SK-N-SH (cell line): ENCODE measurements at regions not wholly inside any gene's neighbourhood (a gene's known extent, or its start where the extent isn't known, plus 50 kb on each side); places are given as distances from the start of the nearest gene placed in this dataset.

Experiments used
- RCOR1 ChIP-seq: fragments of 150-350 bp; IDR thresholded peaks from 2 replicates; pipeline ENCODE4 v1.6.1; 2017; ENCODE audit warnings: antibody characterized with exemption, low read length
- SMC3 ChIP-seq: IDR thresholded peaks from 2 replicates; pipeline ENCODE4 v1.6.1; 2012; ENCODE audit warnings: low read depth, low read length, improper control_type of control experiment
- TF ChIP-seq, protein P1 (sequence below): fragments of 200-600 bp; sonication (generic); IDR thresholded peaks from 2 replicates; pipeline ENCODE4 v1.6.1; 2017; ENCODE audit warnings: antibody characterized with exemption, mild to moderate bottlenecking, moderate library complexity
- TF ChIP-seq, protein P2 (sequence below): IDR thresholded peaks from 2 replicates; pipeline ENCODE4 v1.4.0; 2012; ENCODE audit warnings: low read depth
- TF ChIP-seq, protein P3 (sequence below): IDR thresholded peaks from 2 replicates; pipeline ENCODE4 v1.6.1; 2012; ENCODE audit warnings: mild to moderate bottlenecking, low read depth, low read length, moderate library complexity

DNA sequence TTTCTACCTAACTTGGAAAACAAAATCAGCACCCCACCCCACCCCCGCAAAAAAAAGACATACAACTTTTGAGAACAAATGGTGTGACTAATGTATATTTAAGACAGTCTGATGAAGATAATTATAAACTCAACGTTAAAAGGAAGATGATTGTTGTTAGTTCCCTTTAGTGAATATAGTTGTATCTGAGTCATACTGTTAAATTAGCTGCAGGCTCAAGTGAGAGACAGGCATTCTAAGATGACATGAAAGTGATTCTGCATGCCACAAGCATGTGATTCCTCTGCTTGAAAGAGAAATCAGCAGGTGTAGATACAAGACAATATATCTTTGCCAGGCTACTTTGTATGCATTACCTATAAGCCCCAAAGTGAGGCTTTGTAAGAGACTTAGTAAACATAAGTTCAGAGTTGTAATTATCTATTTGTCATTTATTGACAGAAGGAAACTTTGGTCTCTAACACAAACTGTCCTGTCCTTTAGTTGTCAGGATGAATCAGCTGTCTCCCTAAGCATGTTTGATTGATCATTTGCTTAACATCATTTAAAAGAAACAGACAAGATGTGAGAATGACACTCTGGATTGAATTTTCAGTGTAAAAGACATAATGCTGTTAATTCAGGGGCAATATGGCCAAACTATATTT is 319.4 kb upstream of the HTR2A start:
- TF ChIP-seq, protein P1, sequence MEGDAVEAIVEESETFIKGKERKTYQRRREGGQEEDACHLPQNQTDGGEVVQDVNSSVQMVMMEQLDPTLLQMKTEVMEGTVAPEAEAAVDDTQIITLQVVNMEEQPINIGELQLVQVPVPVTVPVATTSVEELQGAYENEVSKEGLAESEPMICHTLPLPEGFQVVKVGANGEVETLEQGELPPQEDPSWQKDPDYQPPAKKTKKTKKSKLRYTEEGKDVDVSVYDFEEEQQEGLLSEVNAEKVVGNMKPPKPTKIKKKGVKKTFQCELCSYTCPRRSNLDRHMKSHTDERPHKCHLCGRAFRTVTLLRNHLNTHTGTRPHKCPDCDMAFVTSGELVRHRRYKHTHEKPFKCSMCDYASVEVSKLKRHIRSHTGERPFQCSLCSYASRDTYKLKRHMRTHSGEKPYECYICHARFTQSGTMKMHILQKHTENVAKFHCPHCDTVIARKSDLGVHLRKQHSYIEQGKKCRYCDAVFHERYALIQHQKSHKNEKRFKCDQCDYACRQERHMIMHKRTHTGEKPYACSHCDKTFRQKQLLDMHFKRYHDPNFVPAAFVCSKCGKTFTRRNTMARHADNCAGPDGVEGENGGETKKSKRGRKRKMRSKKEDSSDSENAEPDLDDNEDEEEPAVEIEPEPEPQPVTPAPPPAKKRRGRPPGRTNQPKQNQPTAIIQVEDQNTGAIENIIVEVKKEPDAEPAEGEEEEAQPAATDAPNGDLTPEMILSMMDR, result no peak
- TF ChIP-seq, protein P2, sequence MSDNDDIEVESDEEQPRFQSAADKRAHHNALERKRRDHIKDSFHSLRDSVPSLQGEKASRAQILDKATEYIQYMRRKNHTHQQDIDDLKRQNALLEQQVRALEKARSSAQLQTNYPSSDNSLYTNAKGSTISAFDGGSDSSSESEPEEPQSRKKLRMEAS, result no peak
- TF ChIP-seq SMC3 (no peak), RCOR1 (no peak)
- TF ChIP-seq, protein P3, sequence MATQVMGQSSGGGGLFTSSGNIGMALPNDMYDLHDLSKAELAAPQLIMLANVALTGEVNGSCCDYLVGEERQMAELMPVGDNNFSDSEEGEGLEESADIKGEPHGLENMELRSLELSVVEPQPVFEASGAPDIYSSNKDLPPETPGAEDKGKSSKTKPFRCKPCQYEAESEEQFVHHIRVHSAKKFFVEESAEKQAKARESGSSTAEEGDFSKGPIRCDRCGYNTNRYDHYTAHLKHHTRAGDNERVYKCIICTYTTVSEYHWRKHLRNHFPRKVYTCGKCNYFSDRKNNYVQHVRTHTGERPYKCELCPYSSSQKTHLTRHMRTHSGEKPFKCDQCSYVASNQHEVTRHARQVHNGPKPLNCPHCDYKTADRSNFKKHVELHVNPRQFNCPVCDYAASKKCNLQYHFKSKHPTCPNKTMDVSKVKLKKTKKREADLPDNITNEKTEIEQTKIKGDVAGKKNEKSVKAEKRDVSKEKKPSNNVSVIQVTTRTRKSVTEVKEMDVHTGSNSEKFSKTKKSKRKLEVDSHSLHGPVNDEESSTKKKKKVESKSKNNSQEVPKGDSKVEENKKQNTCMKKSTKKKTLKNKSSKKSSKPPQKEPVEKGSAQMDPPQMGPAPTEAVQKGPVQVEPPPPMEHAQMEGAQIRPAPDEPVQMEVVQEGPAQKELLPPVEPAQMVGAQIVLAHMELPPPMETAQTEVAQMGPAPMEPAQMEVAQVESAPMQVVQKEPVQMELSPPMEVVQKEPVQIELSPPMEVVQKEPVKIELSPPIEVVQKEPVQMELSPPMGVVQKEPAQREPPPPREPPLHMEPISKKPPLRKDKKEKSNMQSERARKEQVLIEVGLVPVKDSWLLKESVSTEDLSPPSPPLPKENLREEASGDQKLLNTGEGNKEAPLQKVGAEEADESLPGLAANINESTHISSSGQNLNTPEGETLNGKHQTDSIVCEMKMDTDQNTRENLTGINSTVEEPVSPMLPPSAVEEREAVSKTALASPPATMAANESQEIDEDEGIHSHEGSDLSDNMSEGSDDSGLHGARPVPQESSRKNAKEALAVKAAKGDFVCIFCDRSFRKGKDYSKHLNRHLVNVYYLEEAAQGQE, result no peak
